ENCODE measurements at regions not wholly inside any gene's neighbourhood (a gene's known extent, or its start where the extent isn't known, plus 50 kb on each side); places are given as distances from the start of the nearest gene placed in this dataset.
"Not testable (repeated sequence)": the region's sequence is repeated elsewhere in the genome, so short reads cannot be mapped to it uniquely, and the experiment has no call there.

DNA sequence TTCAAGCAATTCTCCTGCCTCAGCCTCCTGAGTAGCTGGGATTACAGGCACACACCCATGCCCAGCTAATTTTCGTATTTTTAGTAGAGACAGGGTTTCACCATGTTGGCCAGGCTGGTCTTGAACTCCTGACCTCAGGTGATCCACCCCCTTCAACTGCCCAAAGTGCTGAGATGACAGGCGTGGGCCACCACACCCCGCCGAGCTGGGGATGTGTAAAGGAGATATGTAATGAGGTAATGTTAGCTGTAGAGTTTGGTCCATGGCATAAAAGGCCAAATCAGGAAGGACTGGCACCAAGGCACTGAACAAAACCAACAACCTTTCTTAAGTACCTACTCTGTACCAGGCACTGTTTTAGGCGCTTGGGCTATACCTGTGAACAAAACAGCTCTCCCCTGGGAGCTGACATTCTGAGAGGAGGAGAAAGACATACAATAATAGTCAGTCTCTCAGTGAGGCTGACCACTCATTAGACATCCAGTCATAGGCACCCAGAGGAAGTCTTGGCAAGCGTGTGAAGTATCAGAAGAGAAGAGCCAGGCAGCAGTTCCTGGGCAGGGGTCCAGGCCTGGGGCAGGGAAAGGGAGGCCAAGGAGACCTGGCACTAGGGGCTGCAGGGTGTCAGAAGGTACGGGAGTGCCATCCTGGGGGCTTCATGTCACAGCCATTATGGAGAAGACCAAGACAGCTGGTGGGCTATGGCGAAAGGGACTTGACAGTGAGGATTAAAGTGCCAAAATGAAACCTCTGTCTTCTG, 164.8 kb upstream of the DTNBP1 start:
- DNase-seq = no peak

DNA sequence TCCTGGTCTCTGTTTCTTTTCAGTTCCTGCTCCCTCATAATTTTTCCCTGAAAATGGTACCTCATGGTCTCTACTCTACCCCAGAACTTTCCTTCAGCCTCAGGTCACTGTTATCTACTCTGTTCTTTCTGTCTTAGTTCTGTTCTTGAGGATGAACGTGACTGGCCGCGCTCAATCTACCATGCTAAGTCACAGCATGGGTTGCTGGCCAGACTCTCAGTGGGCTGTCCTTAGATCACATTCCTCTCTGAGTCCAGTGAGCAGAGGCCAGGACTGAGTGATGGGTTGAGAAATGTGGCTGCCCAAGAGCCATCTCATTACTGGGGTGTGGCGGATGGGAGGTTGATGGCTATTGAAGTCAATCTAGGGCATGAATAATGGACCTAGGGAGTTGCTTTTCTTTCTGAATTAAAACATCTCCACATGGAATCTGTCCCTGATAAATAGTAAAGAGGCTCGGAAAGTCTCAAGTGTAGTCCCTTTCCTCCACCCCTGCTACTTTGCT, 164.0 kb upstream of the DTNBP1 start:
- no peak for DNase-seq

DNA sequence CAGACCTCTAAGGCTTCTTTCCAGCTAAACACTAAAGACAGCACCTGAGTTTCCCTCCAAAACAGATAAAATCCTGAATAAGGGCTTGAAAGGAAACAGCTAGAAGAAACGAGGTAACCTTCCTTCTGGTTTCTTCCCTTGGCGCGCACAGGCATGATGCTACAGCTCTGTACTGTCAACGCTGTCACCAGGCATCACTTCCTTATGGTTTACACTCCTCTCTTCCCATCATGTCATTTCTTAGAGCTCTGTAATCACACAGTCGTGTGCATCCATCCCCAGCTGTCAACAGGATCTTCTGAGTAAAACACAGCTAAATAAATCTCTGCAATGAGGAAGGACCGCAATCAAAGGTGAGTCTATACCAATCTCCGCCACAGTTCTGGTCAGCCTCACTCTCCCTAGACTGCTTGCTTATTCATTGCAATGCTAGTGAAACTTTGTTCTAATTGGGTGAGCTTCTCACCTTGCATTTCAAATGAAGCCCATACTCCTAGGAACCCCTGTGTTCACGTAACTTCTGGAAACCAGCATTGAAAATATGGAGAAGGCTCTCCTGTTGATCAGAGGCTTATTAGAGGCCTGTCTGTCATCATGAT, 162.6 kb upstream of the DTNBP1 start:
- DNase-seq = no peak

DNA sequence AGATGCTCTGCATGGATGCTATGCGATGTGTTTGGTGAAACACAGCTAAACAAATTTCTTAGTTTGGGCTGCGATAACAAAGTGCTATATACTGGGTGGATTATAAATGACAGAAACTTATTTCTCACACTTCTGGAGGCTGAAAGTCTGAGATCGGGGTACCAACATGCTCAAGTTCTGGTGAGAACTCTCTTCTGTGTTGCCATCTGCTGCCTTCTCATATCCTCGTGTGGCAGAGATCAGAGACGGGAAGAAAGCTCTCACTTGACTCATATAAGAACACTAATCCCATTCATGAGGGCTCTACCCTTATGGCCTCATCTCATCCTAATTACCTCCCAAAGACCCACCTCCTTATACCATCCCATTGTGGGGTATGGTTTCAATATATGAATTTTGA, 162.0 kb upstream of the DTNBP1 start:
- no peak for DNase-seq

DNA sequence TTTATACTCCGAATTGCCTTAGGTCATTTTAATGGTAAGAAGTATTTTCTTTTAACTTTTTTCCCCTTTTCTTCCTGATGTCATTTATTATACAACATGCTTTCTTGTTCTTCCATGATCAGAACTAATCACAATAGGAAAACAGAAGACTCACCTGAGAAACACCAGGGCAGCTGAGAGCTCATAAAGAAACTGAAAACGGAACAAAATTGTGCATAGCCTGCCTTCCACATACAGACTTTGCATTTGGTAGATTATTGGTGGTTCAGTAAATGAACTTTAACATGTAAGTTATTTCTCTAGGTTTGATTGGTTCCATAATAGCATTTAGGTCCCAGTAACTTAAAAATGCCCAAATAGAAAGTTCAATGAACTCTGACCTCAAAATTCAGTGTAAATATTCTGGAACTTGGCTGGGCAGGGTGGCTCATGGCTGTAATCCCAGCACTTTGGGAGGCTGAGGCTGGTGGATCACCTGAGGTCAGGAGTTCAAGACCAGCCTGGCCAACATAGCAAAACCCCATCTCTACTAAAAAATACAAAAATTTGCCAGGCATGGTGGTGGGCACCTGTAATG, 161.1 kb upstream of the DTNBP1 start:
- DNase-seq = no peak

DNA sequence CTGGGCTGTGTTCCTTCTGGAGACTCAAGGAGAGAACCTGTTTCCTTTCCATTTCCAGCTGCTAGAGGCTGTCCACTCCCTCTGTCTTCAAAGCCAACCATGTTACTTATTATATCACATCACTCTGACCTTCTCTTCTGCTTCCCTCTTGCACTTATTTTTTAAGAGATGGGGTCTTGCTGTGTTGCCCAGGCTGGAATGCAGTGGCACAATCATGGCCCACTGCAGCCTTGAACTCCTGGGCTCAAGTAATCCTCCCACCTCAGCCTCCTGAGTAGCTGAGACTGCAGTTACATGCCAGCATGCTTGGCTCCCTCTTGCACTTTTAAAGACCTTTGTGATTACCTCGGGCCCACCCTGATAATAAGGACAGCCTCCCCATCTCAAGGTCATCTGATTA, 160.0 kb upstream of the DTNBP1 start:
- no peak for DNase-seq

DNA sequence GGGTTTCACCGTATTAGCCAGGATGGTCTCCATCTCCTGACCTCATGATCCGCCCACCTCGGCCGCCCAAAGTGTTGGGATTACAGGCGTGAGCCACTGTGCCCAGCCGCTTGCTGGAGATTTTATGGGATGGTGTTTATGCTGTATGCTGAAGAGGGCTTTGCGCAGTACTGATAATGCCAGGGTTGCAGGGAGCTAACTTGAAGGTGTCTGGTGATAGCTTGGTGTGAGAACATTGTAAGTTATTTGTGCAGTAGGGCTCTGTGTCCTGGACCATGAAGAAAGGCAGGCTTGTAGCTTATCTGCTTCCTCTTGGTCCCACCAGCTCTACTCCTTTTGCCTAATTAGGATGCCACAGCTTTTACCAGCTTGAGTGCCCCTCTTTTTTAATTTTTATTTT, 157.0 kb upstream of the DTNBP1 start:
- no peak for DNase-seq

DNA sequence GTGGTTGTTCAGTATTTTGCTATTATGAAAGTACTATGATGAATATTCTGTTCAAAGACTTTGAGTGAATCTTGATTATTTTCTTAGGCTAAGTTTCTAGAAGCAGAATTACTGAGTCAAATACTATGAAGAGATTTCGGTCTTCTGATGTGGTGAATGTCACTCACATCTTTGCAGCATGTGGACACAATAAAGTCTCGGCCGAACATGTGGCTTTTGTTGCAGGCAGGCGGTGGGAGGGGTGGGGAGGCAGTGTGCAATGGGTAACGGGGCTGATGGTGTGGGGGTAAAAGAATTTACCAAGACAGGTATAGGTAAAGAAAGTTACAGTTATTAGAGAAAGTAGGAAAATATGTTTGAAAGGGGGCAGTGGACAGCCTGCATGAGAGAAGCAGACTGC, 156.4 kb upstream of the DTNBP1 start:
- DNase-seq = no peak

DNA sequence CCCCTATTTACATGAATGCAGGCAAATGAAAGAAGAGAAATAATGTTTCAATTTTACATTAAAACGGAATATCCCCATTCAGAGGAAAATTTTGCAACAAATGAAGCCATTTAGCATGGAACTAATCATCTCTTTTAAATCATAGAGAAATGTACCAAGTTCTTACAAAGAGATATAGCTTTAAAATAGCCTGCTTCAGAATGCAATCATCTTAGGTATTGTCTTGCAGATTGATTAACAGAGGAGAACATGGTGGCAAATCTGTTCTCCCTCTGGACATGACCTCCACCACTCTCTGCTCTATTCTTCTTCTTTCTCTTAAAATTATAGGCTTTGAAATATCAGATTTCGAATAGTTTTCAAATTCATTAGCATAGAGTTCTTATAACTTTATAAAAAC, 155.7 kb upstream of the DTNBP1 start:
- DNase-seq = no peak

DNA sequence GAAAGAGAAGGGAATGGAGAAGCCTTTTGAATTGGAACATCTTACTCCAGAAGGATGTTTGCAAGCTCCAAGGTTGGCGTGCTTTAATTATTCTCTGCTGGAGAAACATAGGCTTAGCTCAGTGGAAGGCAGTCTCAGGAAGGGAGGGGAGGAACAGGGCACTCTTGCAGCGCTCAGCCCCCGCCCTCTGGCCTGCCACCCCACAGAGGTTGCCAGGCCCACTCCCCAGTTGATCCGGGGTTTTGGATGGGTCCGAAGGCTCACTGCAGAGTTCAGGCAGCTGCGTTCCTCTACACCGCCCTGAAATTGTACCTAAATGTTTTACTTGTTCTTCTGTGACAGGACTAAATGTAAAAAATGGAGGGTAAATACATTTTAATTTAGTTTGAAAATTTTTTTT, 155.2 kb upstream of the DTNBP1 start:
- DNase-seq = no peak

DNA sequence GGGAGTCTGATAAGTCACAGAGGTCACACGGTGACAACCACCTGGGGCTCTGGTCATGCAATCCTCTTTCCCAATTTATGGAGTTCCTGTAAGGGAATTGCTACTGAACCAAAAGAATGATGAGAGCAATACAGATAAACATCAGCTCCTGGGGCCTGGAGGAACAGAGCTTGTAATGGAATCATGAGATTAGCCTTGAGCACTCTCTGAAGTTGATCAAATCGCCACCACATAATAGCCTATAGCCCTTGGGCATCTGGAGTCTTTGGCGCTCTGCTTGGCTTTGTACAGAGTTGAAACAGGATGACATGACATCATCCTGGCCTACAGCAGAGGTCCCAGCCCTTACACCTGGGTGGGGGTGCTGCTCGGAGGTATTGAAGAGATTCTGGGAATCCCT, 154.3 kb upstream of the DTNBP1 start:
- DNase-seq = no peak

DNA sequence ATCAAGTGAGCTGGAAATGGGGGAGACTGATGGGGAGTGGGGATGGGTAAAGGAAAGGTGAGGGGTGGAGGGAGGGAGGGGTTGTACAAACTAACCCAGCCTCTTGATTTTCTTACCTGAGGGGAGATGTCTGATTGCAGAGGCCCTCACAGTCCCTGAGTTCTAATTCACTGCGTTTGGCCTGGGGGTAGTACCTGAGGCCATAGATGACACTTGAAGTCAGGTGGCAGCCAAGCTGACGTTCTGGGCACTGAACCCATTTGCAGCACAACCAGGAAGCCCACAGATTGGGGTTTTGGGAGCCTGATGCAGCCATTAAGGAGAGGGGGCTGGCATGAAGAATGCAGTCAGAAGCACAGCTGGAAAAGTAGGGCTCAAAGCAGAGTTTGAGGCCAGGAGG, 153.8 kb upstream of the DTNBP1 start:
- no peak for DNase-seq

DNA sequence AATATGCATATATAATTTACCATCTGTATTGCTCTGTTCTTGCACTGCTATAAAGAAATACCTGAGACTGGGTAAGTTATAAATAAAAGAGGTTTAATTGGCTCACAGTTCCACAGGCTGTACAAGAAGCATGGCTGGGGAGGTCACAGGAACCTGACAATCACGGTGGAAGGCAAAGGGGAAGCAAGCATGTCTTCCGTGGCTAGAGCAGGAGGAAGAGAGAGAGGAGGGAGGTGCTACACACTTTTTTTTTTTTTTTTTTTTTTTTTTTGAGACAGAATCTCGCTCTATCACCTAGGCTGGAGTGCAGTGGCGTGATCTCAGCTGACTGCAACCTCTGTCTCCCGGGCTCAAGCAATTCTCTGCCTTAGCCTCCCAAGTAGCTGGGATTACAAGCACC, 150.9 kb upstream of the DTNBP1 start:
- not testable (repeated sequence) for DNase-seq

DNA sequence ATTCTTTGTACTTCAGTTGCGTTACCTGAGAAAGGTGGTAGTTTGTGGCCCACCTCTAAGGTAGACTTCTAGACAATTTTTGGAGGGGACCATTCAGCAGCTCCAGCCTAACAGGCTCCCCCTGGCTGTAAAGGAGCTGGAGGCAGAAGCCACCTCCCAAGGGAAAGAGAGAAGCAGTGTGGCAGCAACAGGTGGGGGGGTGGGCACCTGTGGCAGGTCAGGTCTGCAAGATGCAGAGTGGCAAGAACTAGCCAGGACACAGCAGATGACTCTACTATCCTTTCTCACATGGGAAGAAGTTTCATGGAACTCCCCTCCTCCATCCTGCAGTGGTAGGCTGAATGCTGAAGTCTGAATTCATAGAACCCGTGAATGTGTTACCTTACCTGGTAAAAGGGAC, 148.3 kb upstream of the DTNBP1 start:
- DNase-seq = no peak

DNA sequence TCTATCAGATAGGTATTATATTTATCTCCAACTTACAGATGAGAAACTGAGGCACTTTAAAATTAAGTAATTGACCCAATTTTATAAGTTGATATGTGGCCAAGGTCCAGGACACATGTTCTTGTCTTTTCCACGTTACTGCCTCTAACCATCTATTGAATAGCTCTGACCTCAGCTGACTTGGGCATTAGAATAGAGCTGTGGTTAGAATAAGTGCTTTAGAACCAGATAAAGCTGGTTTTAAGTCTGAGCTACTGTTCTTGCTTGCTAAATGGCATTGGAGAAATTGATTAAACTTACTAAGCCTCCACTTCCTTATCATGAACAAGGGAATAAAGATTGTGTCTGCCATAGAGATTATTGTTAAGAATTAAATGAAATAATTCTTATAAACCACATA, 147.8 kb upstream of the DTNBP1 start:
- no peak for DNase-seq

DNA sequence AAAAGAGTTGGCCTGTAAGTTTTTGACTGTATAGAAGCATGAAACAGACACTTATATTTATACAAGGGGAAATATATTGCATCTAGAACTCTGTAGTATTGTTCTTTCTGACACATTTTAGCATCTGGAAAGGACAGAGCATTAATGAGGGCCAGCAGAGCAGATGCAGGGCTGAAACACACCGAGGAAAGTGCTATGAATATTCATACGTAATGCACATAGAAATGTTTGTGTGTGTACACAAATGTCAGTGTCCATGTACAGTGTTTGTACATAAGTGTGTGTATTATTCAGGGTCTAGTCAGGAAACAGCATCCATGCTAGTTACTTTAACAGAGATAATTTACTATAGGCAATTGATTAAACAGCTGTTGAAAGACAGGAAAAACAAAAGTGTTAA, 146.5 kb upstream of the DTNBP1 start:
- no peak for DNase-seq

DNA sequence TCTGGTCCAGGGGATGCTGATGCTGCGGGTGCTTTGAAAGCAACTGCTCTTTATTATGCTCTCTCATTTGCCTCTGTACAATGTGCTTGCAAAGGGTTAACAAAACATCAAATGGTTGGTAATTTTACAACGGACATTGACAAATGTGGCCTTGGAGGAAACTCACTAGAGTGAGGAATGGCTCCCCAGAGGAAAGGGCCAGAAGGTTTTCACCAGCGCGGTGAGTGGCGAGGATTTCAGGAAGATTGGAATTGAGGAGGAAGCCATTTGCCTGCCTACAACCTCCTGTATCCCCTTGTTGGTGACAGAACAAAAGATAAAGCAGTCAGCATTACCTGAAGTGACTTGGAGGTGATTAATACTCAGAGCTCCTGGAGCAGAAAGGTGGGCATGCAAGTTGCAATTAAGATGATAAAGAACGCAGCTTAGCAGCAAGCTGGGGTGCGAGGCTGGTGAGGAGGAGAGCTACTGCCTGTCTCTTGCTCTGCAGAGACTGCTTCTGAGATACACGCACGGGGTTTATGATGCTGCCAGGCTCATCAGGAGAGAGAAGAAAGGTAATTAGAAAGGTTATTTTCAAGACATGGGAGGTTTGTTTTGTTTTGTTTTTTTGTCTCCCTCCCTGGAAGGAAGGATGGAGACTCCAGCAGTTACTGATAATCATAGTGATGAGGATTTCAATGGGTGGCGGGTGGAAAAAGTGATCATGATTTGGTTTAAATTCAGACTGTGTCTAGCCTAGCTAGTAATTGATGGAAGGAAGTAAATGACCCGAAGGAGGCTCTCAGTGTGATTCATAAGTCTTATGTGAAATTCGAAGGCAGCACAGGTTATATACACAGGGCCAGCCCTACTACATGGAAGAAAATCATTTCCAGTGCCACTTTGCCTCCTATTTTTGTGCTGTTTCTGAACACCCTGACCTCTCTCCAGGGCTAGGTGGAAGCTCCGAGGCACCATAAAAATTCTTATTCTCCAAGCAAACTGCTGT, 141.6 kb upstream of the DTNBP1 start:
- no peak for DNase-seq

DNA sequence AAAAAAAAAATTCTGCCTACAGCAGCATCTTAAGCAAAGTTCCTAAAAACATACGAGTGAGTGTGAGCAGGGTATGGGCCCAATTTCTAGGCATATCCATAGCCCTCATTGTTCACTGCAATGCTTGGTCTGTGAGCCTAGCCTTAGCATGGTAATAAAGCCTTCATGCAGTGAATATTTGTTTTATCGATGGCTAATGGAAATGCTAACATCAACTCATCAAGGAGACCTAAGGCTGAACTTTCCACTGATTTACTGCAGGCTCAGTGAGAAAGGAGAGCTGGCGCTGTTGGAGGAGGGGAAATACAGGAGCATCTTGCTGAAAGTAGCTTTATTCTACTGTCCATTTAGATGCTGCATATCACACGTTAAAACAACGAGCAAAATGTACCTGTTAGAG, 139.6 kb upstream of the DTNBP1 start:
- no peak for DNase-seq

DNA sequence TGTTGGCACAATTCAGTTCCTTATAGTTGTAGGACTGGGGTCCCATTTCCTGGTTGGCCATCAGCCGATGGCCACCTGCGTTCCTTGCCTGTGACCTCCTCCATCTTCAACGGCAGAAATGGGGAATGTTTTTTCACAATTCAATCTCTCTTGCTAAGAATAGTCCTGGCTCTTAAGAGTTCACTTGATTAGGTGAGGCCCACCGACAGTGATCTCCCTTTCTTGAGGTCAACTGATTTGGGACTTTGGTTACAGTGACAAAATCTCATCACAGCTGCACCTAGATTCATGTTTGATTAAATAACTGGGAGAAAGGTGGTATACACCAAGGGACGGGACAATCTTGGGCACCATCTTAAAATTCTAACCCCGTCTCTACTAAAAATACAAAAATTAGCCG, 139.1 kb upstream of the DTNBP1 start:
- DNase-seq = no peak

DNA sequence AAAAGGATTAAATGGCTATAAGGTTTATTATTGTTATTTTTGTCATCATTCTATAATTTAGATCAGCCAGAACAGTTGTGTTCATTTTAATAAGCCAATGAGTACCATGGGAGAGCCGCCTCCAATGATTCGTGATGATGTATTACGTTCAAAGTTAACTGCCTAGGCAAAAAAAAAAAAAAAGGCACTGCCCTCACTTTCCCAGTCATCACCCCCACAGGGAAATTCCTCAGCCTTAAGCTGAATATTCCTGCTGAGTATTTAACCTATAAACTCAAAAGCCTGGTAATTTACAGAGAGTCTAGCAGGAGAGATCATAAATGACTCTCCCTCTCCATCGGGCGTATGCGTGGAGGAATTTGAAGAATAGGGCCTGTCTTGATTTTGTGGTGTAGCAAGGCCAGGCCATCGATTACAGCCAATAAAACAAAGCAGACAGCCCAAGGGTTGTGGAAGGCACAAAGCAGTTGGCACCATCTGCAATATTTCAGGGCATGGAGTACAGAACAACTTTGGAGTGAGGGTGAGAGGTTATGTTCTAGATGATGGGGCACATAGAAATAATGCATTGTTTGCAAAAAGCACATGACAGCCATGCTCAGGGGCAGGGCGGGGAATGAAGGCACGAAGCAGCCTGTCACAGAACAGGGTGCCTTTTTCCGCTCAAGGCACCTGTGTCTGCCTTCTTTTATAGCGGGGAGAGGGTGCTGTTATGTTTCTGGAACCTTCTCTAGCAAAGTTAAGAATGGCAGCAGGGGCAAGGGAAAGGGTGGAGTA, 138.2 kb upstream of the DTNBP1 start:
- DNase-seq = no peak

DNA sequence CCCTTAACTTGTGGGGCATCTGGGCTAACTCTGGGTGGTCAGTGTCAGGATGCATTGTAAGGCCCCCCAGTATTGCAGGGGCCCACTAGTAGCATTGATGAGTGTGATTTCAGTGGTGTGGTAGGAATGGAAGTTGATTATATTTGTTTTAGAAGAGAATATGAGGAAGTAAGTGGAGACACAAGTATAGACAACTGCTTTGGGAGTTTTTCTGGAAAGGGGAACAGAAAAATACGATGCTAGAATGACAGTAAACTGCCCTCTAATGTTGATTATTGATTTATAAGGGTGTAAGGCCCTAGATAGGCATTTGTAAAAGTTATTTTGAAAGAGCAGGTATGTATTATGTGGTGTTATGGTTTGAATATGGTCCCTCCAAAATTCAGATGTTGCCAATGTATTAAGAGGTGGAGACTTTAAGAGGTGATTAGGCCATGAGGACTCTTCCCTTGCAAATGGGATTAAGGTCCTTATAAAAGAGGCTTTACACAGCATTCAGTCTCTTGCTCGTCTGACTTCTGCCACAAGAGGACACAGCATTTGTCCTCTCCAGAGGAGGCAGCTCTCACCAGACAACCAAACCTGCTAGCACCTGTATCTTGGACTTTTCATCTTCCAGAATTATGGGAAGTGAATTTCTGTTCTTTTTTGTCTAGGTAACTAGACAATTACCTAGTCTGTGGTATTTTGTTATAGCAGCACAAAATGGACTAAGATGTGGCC, 135.9 kb upstream of the DTNBP1 start:
- DNase-seq = no peak

DNA sequence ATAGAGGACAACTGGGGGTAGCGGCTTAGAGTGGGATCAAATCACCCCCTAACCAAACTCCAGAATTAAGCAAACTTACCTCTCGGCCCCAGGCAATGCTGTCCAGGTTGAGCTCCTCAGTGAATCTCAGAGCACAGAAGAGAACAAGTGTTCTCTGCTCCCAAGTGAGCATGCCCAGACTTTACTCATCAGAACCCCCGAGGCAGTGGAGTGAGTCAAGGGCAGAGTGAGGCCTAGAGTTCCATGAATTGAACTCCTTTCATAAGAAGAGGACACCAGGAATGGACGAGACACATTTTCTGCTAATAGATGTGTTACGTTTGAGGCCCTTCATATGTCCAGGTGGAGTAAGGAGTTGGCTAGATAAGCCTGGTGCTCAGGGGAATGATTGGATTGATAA, 134.0 kb upstream of the DTNBP1 start:
- DNase-seq = no peak

All from activated CD4-positive, alpha-beta T cell treated with anti-CD3 and anti-CD28 coated beads, Interleukin-2, amount 50 U/mL, for 1 hour (primary cell).